ENCODE measurements at regions not wholly inside any gene's neighbourhood (a gene's known extent, or its start where the extent isn't known, plus 50 kb on each side); places are given as distances from the start of the nearest gene placed in this dataset.

GRCh38 chr6:115663681-115664080 lies 397.0 kb downstream of the FRK start (continued):
- TF ChIP-seq CTCF (IDR thresholded peaks at IDR 0.05 in 2 of 3, conservative IDR thresholded peaks at IDR 0.05 in 1 of 3; ENCODE audit: insufficient read depth in 2 of 3, low read depth in 1 of 3, low read length in 3 of 3), result no peak
- no peak for TF ChIP-seq PHF8 (IDR thresholded peaks at IDR 0.05; ENCODE audit: borderline replicate concordance, low read length)
- no peak for TF ChIP-seq ZNF639 (CRISPR knock-in tag; conservative IDR thresholded peaks at IDR 0.05 in 1 of 2, IDR thresholded peaks at IDR 0.05 in 1 of 2)
- no peak for TF ChIP-seq STAT5B (CRISPR knock-in tag; IDR thresholded peaks at IDR 0.05)
- TF ChIP-seq ZNF311 (CRISPR knock-in tag; IDR thresholded peaks at IDR 0.05), result no peak
- no peak for TF ChIP-seq BCLAF1 (IDR thresholded peaks at IDR 0.05; ENCODE audit: borderline replicate concordance in 1 of 2, control insufficient read depth in 1 of 2, low read depth in 2 of 2, low read length in 1 of 2)
- no peak for TF ChIP-seq ZHX1 (conservative IDR thresholded peaks at IDR 0.05; ENCODE audit: low read length)

Measured in K562 (cell line).